ENCODE measurements at regions not wholly inside any gene's neighbourhood (a gene's known extent, or its start where the extent isn't known, plus 50 kb on each side); places are given as distances from the start of the nearest gene placed in this dataset.

- peak; percentile 77 for DNase-seq
Observed at GRCh38 chr11:70522593-70523311, 124.4 kb downstream of the CTTN start.

DNA sequence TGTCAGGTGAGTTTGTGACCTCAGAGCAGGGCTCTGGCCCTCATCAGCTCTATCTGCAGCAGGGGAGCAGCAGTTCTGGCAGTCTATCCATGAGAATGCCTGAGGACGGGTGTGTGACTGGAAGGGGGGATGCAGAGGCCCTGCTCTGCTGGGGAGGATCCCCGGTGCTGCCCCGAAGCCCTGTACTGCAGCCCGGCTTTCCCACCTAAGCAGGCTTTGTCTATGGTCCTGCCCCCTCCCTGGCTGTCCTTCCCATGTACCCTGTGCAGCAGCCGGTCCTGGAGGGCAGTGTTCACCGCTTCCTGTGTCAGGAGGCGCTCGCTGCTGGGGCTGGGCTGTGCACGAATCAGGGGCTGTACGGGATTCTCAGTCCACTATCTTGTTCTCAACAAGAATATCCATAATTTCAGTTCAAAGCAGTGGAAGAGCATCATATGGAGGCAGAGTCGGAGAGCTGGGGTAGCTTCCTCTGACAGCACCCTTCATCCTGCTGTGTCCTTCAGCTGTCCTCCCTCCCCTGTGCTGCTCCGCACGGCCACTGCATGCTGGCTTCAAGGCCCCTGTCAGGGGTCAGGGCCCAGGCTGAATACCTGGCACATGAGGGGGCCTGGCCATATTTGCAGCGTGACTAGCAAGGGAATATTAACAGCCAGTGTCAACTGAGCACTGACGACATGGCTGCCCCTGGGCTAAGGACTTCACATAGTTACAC, 125.2 kb downstream of the CTTN start:
- DNase-seq, result no peak

DNA sequence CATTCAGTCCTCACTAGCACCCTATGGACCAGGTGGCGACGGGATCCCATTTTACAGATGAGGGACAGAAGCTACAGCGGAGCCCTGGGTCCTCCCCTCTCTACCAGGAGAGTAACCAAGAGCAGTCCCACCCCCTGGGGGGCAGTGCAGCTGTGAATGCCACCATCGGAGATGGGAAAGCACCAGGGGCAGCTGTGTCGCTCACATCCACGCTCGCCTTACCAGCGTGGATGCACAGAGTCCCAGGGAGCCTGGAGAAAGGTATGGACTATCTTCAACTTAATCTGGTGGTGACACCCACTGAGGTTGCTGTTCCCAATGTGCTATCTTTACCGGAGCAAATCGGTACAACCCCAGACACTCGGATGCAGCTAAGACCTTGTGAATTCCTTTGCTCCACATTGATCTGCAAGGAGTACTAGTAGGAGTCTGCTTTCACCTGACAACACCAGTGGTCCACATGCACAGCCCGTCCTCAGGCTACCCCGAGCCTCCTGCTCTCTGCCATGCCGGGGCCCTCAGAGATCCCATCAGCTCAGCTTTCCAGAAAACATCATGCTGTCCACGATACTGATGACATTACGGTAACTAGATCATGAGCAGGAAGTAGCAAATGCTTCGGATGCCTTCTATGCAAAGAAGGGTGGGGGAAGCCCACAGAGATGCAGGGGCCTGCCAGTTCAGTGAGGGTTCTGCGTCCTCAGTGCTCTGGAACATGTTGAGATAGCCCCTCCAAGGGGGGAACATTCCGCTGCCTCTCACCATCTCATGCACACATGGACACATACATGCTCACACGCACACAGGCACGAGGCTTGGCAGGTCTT, 126.0 kb downstream of the CTTN start:
- no peak for DNase-seq

DNA sequence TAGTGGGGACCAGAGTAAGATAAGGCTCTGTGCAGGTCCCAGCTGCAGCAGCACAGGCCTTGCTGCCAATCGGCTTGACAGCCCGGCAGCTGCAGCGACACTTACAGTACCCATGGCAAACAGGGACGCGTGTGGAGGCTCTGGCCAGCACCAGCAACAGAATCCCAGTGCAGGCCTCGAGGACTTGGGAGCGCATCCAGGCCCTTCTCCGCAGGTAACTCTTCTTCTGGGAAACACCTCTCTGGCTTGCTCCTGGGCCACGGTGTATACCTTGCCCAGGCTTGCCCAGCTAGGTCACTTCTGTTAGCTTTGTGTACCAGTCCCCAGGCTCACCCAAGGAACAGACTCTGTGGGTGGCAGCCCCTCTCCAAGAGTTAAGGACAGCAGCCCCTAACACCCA, 126.7 kb downstream of the CTTN start:
- no peak for DNase-seq

DNA sequence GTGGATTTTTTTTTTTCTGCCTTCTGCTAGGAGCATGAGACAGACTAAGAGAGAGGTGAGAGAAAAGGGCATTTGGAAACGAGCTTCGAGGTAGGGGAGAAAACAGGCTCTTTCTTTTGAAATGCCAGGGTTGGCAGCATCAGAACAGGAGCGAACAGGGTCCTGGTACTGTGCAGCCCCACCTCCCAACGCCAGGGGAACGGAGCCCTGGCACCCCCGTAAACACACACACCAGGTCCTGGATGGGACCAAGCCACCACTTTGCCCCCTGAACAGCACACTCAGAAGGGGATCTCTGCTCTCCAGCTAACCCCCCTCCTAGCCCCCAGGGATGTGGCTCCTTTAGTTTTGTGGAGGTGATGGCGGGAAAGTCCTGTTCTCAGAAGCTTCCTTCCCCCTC, 127.1 kb downstream of the CTTN start:
- no peak for DNase-seq

GRCh38 chr11:70526116-70527045, 128.1 kb downstream of the CTTN start:
- no peak for DNase-seq

DNA sequence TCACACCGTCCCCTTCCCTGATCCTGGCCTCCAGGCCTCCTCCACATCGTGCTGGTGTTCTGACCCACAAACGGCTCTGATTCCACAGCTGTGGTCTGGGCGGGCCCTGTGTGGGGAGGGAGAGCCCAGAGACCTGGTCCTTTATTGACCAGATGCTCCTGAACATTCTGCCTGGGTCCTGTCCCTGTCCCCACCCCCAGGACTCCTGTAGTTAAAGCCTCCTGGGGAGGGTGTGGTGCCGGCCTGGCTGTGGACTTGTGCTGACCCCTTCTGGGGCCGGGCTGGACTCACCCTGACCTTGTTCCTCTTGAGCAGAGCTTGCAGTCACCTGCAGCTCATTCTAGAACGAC, 128.7 kb downstream of the CTTN start:
- no peak for DNase-seq

- no peak for DNase-seq
Observed at GRCh38 chr11:70527429-70528045, 129.2 kb downstream of the CTTN start.

- DNase-seq, result no peak
Observed at GRCh38 chr11:70528046-70528793, 129.9 kb downstream of the CTTN start.

DNA sequence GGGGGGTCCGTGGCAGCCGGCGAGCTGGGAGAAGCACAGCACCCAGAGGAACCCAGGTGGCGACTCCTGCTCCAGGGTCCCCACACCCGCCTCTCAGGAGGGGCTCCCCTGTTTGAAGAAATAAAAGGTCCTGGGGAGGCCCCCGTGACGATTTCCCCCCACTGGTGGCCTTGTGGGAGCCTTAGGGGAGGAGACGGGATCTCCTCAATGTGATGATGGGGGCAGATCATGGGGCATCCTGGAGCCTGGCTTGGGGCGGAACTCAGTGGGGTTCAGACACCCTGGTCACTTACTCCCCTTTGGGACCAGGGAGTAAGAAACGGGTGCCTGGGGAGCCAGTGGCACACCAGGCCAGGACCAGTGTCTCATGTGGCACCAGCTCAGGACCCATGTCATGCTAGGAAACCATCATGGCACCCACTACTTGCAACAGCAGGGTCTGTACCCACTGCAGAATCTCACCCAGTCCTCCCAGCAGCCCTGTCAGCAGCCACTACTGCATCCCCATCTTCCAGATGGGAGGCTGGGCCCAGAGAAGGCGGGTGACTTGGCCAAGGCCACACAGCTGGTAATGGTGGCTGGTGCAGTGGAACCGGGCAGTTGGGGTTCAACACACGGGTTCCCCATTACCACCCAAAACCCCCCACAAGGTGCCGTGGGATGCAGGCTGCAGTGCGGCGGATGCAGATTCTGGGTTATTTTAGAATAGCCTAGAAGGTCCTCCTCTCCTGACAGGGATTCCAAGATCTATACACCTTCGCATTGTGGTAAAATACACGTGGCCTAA, 130.7 kb downstream of the CTTN start:
- DNase-seq, result no peak

DNA sequence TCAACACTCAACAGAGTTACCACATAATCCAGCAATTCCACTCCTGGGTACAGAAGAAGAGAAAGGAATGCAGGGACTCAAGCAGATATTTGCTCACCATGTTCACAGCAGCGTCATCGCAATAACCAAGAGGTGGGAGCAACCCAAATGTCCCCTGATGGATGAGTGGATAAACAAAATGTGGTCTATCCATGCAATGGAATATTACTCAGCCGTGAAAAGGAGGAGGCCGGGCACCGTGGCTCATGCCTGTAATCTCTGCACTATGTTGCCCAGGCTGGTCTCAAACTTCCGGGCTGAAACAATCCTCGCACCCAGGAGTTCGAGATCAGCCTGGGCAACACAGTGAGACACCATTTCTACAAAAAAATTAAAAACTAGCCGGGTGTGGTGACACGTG, 131.7 kb downstream of the CTTN start:
- no peak for DNase-seq

DNA sequence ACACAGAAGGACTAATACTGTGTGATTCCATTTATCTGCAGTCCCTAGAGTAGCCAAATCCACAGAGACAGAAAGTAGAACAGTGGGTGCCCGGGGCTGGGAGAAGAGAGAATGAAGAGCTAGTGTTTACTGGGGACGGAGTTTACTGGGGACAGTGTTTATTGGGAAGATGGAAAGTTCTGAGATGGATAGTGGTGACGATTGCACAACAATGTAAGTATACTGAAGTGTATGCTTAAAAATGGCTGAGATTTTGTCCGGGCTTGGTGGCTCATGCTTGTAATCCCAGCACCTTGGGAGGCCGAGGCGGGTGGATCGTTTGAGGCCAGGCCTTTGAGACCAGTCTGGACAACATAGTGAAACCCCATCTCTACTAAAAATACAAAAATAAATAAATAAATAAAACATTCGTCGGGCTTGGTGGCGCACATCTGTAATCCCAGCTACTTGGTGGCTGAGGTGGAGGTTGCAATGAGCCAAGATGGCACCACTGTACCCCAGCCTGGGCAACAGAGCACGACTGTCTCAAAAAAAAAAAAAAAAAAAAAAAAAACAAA, 132.4 kb downstream of the CTTN start:
- no peak for DNase-seq

- no peak for DNase-seq
Observed at GRCh38 chr11:70531281-70532065, 133.1 kb downstream of the CTTN start.

DNA sequence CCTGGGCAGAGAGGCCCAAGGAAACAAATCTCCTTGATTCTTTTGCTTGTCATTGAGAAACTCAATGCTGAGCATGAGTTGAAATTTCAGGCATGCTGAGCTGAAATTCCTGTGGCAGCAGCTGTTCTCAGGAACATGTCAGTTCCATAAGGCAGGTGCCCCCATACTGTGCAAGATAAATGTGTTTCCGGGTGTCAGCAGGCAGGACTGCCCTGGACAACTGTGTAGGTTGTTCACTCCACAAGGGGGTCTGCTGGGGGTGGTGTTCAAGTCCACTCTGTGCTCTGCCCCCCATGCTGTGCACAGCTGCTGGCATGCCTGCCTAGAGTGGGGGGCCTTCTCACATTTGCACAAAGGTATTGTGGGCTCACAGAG, 133.7 kb downstream of the CTTN start:
- DNase-seq, result no peak

DNA sequence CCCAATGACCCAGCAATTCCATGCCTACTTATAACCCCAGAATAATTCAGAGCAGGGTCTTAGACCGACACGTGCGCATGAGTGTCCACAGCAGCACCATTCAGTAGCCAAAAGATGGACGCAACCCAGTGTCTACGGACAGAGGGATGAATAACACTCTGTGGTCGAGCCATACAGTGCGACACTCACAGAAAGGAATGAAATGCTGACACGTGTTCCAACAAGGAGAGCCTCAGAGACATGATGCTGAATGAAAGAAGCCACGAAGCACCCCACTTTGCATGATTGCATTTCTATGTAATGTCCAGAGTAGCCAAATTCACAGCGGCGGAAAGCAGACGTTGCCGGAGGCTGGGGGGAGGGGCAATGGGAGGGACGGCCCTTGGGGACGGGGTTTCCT, 134.4 kb downstream of the CTTN start:
- no peak for DNase-seq

GRCh38 chr11:70535191-70535971, 137.1 kb downstream of the CTTN start:
- DNase-seq, result no peak

DNA sequence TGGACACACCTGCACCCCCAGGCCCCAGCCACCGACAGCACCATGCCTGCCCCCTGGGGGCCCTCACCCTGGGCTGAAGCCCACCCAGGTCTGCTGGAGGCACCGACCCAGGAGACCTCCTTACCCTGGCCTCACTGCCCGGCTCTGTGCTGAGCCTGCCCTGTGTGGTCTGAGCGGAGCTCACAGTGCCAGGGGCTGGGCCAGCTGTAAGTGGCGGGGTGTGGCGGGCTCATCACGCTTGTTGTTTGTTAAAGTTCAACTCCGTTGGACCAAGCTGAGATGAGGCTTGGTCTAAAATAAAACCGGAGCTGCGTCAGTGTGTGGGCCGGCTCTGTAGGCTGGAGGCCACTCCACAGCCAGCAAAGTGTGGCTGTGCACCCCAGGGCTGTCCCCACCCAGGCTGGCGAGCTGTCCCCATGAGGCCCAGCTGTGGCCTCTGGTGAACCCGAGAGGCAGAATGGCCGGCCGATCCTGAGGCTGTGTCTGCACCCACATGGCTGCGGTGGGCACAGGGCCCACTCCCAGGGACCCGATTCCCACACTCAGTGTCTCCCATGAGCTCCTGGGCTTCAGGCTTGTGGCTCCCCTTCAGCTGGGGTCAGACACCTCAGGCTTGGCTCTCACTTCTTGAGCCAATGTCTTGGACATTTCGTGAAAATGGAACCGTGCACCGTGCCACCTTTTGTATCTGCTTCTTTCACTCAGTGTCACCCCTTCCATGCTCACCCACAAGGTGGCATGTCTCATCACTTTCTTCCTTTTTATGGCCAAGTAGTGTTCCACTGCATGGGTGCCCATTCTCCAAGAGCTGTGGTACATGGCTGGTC, 137.9 kb downstream of the CTTN start:
- no peak for DNase-seq
